Stimulated activated CD4-positive, alpha-beta T cell treated with anti-CD3 and anti-CD28 coated beads, Interleukin-4, amount 100 ng/mL, for 24 hours (primary cell): ENCODE measurements at regions not wholly inside any gene's neighbourhood (a gene's known extent, or its start where the extent isn't known, plus 50 kb on each side); places are given as distances from the start of the nearest gene placed in this dataset.

Experiments used
- DNase-seq: peaks from one replicate; pipeline ENCODE4 v3.0.0-alpha.2; 2020

GRCh38 chr1:117809764-117810163, 119.7 kb downstream of the GDAP2 start:
- DNase-seq = no peak

GRCh38 chr1:117810553-117810952, 118.9 kb downstream of the GDAP2 start:
- DNase-seq = no peak

GRCh38 chr1:117812869-117813511, 116.4 kb downstream of the GDAP2 start:
- DNase-seq = no peak
